CD1c-positive myeloid dendritic cell (primary cell): ENCODE measurements at regions not wholly inside any gene's neighbourhood (a gene's known extent, or its start where the extent isn't known, plus 50 kb on each side); places are given as distances from the start of the nearest gene placed in this dataset.

ENCODE experiments used
- DNase-seq: peaks from one replicate; pipeline ENCODE4 v3.0.0-alpha.2; 2016; ENCODE audit errors: extremely low spot score

DNA sequence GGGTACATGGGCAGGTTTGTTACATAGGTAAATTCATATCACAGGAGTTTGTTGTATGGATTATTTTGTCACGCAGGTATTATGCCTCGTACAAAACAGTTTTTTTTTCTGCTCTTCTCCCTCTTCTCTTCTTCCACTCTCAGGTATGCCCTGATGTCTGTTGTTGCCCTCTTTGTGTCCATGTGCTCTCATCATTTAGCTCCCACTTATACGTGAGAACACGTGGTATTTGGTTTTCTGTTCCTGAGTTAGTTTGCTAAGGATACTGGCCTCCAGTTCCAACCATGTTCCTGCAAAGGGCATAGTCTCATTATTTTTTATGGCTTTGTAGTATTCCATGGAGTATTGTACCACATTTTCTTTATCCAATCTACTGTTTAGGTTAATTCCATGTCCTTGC, 65.7 kb downstream of the UNC5CL start:
- DNase-seq: no peak

- DNase-seq: no peak
These were observed 66.2 kb downstream of the UNC5CL start for GRCh38 chr6:40972814-40973213.

- no peak for DNase-seq
These were observed 66.8 kb downstream of the UNC5CL start for GRCh38 chr6:40972190-40972589.

DNA sequence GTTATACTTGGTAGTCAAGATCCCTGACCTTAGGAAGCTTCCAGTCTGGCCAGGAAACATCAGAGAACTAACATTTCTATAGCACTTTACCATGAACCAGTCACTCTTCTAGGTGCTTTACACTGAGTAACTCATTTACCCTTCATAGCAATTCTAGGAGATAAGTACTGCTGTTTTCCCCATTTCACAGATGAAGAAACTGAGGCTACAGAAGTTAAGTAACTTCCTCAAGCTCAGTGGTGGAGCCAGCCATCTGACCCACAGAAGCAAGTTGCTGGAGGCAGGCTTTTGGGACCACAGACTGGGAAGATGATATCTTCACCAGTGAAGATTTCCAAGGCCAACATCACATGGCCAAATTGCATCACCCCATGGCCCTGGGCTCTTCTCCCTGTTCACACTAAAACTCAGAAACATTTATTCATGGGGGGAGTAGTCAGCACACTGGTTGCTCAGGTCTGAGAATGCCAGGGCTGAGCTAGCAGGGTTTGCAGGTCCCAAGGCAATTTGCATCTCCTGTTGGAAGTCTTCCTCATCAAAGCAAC, 70.3 kb downstream of the UNC5CL start:
- DNase-seq: no peak

DNA sequence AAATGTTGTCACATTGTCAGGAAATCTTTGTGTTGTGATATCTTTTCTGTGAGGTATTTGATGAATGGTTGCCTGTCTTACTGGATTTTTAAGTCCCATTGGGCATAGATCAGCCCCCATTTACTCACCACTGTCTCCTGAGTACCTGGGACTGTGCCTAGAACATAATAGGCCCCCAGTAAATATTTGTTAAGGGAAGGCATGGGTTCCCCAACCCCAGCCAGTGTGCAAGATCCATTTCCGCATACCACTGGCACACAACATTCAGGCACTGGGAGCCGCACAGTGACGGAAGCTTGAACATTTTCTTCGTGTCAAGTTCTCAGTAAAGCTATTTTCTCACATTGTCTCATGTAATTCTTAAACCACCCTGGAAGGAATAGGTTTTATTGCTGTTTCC, 72.2 kb downstream of the UNC5CL start:
- DNase-seq: no peak

DNA sequence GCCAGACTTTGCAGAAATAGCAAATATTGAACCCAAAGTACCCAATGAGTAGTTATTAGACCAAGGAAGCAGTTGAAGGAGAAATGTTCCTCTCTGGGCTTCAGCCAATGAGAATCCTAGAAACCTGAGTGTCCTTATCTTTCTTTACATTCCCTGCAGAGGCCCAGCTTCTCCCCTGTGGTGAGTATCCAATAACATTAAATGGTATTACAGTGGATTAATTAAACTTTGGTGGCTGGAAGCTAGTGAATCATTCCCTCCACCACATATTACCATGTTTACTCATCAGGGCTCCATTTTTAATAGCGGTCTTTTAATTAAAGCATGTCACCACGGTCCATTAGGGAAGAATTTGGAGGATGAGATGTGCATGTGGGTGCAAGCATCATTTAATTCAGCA, 74.0 kb downstream of the UNC5CL start:
- no peak for DNase-seq

DNA sequence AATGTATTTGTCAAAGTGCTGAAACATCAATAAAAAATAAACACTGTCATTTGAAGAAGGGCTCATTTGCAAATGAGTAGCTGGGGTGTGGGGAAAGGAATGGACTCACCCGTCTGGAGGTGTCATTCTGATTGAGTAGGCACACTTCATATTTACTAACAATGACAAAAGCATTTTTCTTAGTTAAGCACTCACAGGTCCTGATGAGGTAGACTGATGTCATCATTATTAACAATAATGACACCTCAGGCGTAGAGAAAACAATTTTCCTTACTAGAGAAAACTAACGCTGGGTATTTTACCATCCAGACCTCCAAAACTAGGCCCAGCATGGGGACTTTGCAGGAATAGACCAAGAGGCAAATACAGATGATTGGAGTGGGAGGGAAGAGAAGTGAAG, 76.0 kb downstream of the UNC5CL start:
- no peak for DNase-seq

GRCh38 chr6:40962241-40962640, 76.8 kb downstream of the UNC5CL start:
- peak; percentile 62 for DNase-seq

DNA sequence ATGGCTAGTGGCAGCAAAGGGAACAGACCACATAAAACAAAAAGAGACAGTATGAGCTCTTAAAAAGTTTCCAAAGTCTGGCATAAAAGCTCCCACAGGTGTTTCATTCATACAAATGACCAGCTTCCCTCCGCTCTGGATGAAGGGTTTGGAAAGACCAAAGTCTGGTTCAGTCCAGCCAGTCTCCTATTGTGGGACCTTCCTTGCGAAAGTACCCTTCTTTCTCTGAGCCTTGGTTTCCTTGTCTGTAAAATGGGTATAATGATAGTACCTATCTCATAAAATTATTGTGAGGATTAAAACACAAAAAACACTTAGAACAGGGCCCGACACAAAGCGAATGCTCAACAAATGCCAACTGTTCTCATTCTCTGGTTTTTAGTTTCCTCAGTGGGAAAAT, 77.2 kb downstream of the UNC5CL start:
- no peak for DNase-seq

- no peak for DNase-seq
These were observed 78.1 kb downstream of the UNC5CL start for GRCh38 chr6:40960742-40961430.

DNA sequence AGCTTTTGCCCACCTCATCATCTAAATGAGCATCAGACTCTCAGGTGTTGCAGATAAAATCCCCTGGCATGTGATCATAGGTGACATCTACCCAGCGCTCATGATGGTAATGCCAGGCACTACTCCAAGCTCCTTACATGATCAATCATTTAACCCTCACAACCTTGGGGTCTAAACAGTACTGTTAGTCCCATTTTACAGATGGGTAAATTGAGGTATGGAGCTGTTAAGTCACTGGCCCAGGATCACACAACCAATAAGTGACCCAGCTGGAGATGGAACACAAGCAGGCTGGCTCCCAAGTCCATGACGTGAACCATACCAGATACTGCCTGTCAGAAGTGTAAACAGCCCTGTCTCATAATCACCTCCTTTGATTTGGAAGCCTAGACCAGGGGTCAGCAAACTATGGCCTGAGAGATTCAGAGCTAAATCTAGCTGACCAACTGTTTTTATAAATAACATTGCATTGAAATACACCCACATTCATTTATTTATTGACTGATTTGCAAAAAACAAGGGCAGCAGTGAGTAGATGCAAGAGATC, 79.2 kb downstream of the UNC5CL start:
- DNase-seq: no peak

DNA sequence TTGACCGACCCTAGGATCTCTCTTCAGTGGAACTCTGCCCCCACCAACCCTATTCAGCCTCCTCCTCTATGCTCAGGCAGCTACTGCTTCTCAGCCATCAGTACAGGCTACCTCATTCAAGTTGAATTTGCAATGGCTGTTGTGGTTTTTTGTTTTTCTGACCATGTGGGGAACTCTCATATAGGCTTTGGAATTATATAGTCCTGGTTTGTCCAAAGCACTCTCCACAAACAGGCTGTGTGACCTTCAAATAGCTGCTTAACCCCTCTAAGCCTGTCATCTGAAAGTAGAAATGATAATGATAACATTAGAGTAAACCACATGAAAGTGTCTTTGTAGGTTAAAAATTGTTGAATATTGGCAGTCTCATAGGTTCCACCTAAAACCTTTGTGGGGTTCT, 80.3 kb downstream of the UNC5CL start:
- no peak for DNase-seq

DNA sequence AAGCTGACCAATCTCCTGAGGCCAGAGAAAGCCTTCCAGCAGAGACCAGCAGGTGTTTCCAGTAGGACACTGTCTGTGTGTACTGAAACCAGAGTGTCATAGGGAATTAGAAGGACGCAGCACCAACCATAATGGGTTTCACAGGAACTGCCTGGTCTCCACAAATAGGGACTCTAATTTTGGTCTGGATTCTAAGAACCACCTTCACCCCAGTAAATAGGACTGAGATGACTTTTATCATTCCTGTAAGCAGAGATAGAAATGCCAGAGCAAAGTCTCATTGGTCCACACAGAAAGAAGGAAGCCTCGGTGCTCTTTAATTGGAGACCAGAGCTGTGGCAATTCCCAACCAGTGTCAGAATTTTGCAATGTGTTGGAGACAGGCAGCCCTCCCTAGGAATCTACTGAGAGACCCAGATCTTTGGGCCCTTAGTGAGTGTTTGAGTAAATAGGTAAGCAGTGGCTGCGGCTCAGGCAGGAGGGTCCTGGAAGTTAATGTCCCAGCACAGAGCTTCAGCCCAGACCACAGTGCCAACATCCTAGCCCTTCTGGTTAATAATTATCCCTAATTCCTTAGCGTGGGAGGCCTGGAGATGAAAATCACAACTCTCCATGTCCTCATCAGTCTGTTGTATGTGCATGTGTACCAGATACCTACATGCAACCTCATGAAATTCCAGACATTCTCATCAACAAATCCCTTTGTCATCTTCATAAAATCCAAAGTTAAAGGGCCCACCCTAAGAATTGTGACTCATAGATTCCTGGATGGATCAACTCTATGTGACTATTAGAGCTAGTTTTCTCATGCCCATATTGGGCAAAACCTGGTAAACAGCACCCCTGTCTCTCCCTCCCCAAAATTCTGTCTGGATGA, 81.2 kb downstream of the UNC5CL start:
- no peak for DNase-seq

GRCh38 chr6:40956936-40957335, 82.1 kb downstream of the UNC5CL start:
- no peak for DNase-seq

GRCh38 chr6:40955178-40955545, 83.9 kb downstream of the UNC5CL start:
- DNase-seq: no peak

GRCh38 chr6:40954446-40955177, 84.4 kb downstream of the UNC5CL start:
- DNase-seq: no peak

DNA sequence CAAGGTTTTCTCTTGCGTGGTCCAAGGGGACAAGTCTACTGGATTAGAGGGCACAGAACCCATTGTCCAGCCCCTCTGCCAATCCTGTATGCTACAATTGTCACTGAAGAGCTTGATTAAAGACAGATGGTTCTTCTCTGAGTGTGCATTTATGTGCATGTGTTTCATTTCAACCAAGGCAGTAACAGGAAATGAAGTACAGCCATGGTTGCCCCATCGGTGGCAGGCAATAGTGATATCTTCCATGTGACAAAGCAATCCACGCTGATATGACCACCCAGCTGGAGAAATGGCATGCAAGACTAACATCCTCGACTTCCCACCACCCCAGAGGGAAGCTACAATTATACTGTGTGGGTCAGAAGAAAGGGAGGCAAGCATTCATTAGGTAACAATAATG, 85.5 kb downstream of the UNC5CL start:
- DNase-seq: no peak

GRCh38 chr6:40950986-40951698, 87.9 kb downstream of the UNC5CL start:
- DNase-seq: no peak

DNA sequence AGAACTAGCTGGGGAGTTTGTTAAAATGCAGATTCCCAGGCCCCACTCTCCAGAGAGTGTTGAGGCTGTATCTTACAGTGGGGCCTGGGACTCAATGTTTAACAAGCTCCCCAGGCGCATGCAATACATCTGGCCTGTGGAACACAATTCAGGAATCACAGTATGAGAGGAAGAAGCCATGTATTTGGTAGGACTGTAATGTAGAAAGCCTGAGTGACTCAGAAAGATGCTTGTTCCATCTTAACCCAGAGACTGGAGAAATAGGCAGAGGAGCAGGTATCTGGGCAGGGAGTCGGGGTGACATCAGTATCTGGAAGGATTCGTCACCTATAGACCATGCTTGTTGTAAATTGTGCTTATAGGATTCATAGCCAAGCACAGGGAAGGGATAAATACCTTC, 90.5 kb downstream of the UNC5CL start:
- DNase-seq: no peak

GRCh38 chr6:40947876-40948526, 91.0 kb downstream of the UNC5CL start:
- DNase-seq: no peak

DNA sequence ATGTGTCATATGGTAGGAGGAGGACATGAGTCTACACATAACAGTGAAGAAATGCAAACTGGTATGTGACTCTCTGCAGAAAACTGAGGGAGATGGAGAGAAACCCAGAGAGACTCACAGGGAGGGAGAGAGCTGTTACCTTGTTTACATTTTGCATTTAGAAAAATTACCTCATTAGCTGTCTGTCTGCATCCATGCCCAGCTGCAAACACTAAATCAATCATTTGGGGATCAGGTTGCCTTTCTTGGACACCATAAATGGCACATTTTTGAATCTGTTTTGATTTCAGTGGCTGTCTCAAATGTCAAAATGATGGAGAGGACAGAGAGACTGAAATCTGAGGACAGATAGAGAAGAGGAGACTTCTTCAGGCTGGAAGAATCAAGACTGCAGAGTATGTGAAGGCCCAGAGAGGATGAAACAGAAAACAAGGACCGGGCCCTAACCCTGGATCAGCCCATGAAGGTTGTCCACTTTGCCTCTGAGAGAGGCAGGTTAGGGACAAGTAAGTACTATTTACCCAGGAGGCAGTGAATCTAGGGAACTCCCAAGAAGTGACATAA, 92.2 kb downstream of the UNC5CL start:
- DNase-seq: no peak
